ENCODE measurements at regions not wholly inside any gene's neighbourhood (a gene's known extent, or its start where the extent isn't known, plus 50 kb on each side); places are given as distances from the start of the nearest gene placed in this dataset.
"Not testable (repeated sequence)": the region's sequence is repeated elsewhere in the genome, so short reads cannot be mapped to it uniquely, and the experiment has no call there.

GRCh38 chr22:25309586-25309985 is 90.1 kb downstream of the CRYBB2 start:
- H3K9me3 ChIP-seq (ENCODE audit: control extremely low read depth in 1 of 3, control insufficient read depth in 2 of 3, insufficient read depth in 1 of 3, low read length in 2 of 3); POLR2A ChIA-PET; H3K4me3 ChIP-seq (ENCODE audit: control extremely low read depth in 1 of 5, extremely low read depth in 1 of 5, insufficient read depth in 1 of 5, low read depth in 2 of 5, low read length in 4 of 5); H3K79me2 ChIP-seq (ENCODE audit: control insufficient read depth, insufficient read depth, low read length); H2AFZ ChIP-seq (ENCODE audit: insufficient read depth, low read depth, low read length, poor library complexity, severe bottlenecking); H3K4me3 Mint-ChIP-seq; H3K9ac ChIP-seq (ENCODE audit: low read length); H3K36me3 ChIP-seq (replicated peaks in 1 of 2; ENCODE audit: control extremely low read depth in 1 of 2, control insufficient read depth in 1 of 2, extremely low read depth in 1 of 2, insufficient read depth in 2 of 2, low read length in 1 of 2); H3K4me1 Mint-ChIP-seq; H3K27ac Mint-ChIP-seq; H3K9me3 Mint-ChIP-seq (ENCODE audit: insufficient read depth); H3K27me3 ChIP-seq (replicated peaks in 1 of 4; ENCODE audit: control extremely low read depth in 1 of 4, control insufficient read depth in 3 of 4, insufficient read depth in 4 of 4, low read length in 3 of 4); H3K4me2 ChIP-seq (replicated peaks; ENCODE audit: low read depth, low read length, poor library complexity, severe bottlenecking); CTCF ChIA-PET; ATAC-seq (ENCODE audit: low read depth); H3K27ac ChIP-seq (ENCODE audit: low read length in 2 of 2); H3K4me1 ChIP-seq (ENCODE audit: control insufficient read depth in 2 of 2, insufficient read depth in 2 of 2, low read length in 2 of 2); H4K20me1 ChIP-seq (ENCODE audit: control insufficient read depth, insufficient read depth, low read length, poor library complexity, severe bottlenecking); DNase-seq; H3K27me3 Mint-ChIP-seq; intact Hi-C loops (cut with micrococcal nuclease): not testable (repeated sequence)
- no CpG with 5 or more reads among the region's 4 CpGs for WGBS (ENCODE audit: insufficient coverage)

- H3K27ac ChIP-seq (ENCODE audit: low read length in 2 of 2); DNase-seq; H3K27me3 Mint-ChIP-seq; H2AFZ ChIP-seq (ENCODE audit: insufficient read depth, low read depth, low read length, poor library complexity, severe bottlenecking); H3K4me3 Mint-ChIP-seq; H3K4me3 ChIP-seq (ENCODE audit: control extremely low read depth in 1 of 5, extremely low read depth in 1 of 5, insufficient read depth in 1 of 5, low read depth in 2 of 5, low read length in 4 of 5); H3K36me3 ChIP-seq (replicated peaks in 1 of 2; ENCODE audit: control extremely low read depth in 1 of 2, control insufficient read depth in 1 of 2, extremely low read depth in 1 of 2, insufficient read depth in 2 of 2, low read length in 1 of 2); H3K4me2 ChIP-seq (replicated peaks; ENCODE audit: low read depth, low read length, poor library complexity, severe bottlenecking); H4K20me1 ChIP-seq (ENCODE audit: control insufficient read depth, insufficient read depth, low read length, poor library complexity, severe bottlenecking); H3K27ac Mint-ChIP-seq; H3K9ac ChIP-seq (ENCODE audit: low read length); H3K4me1 Mint-ChIP-seq; H3K9me3 ChIP-seq (ENCODE audit: control extremely low read depth in 1 of 3, control insufficient read depth in 2 of 3, insufficient read depth in 1 of 3, low read length in 2 of 3); POLR2A ChIA-PET; CTCF ChIA-PET; H3K79me2 ChIP-seq (ENCODE audit: control insufficient read depth, insufficient read depth, low read length); ATAC-seq (ENCODE audit: low read depth); H3K4me1 ChIP-seq (ENCODE audit: control insufficient read depth in 2 of 2, insufficient read depth in 2 of 2, low read length in 2 of 2); H3K27me3 ChIP-seq (replicated peaks in 1 of 4; ENCODE audit: control extremely low read depth in 1 of 4, control insufficient read depth in 3 of 4, insufficient read depth in 4 of 4, low read length in 3 of 4); intact Hi-C loops (cut with micrococcal nuclease); H3K9me3 Mint-ChIP-seq (ENCODE audit: insufficient read depth): not testable (repeated sequence)
- WGBS (ENCODE audit: insufficient coverage), result no CpG with 5 or more reads among the region's 5 CpGs
Observed at GRCh38 chr22:25311924-25312323, 92.5 kb downstream of the CRYBB2 start.

Measured in B cell (primary cell).